Neural crest cell (in vitro differentiated cells): ENCODE measurements at regions not wholly inside any gene's neighbourhood (a gene's known extent, or its start where the extent isn't known, plus 50 kb on each side); places are given as distances from the start of the nearest gene placed in this dataset.

Experiments
- DNase-seq: peaks from one replicate; pipeline ENCODE4 v3.0.0; 2021; ENCODE audit warnings: low read depth, mixed read lengths, low spot score
- H3K27ac Mint-ChIP-seq: one replicate; pipeline ENCODE4 v1.8.0; 2021; ENCODE audit warnings: mild to moderate bottlenecking, mixed read lengths; ENCODE audit not compliant: unreplicated experiment
- H3K27me3 Mint-ChIP-seq: 2 replicates; pipeline ENCODE4 v1.8.0; 2021; ENCODE audit warnings: low read depth, mild to moderate bottlenecking, mixed read lengths
- H3K36me3 Mint-ChIP-seq: 2 replicates; pipeline ENCODE4 v1.8.0; 2021; ENCODE audit warnings: low read depth, mild to moderate bottlenecking, mixed read lengths
- H3K4me1 Mint-ChIP-seq: 2 replicates; pipeline ENCODE4 v1.8.0; 2021; ENCODE audit warnings: mixed read lengths
- H3K4me3 Mint-ChIP-seq: one replicate; pipeline ENCODE4 v1.8.0; 2021; ENCODE audit warnings: mild to moderate bottlenecking, mixed read lengths
- H3K9me3 Mint-ChIP-seq: 2 replicates; pipeline ENCODE4 v1.8.0; 2021; ENCODE audit warnings: mixed read lengths
- TF ChIP-seq, protein P1 (sequence below): fragments of 200-600 bp; sonication (generic); conservative IDR thresholded peaks from 2 replicates; pipeline ENCODE4 v1.5.0; 2021; ENCODE audit warnings: antibody characterized with exemption, mild to moderate bottlenecking

DNA sequence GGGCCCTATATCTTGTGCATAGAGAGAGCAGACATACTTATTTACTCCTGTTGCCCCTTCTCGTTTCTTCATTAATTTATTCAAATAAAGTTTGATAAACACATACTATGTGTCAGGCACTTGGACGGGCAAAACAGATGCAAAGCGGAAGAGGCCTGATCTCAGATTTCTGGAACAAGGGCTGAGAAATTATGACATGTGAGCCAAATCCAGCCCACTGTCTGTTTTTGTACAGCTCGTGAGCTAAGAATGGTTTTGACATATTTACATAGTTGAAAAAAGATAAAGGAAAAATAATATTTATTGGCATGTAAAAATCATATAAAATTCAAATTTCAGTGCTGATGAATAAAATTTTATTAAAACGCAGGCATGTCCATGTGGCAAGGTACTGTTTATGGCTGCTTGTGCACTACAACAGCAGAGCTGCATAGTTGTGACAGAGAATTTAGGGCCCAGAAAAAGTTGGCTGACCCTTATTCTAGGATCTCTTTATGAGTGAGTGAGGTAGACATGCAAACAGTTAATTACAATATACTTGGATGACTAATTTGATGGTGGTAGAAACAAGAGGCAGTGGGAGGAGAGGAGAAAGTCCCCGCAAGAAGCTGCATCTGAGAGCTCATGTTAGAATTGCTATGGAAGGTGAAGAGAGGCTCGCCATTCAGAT is 68.1 kb upstream of the ITPRID1 start:
- Mint-ChIP-seq H3K9me3 (peaks cover 3% of the 10 kb centered on the region), H3K36me3 (no peaks in the 10 kb centered on the region), H3K27me3 (peaks cover 3% of the 10 kb centered on the region), H3K4me3 (no peak overlapping the region), H3K4me1 (peaks cover 4% of the 10 kb centered on the region), H3K27ac (no peak overlapping the region)
- no peak for DNase-seq
- TF ChIP-seq, protein P1, sequence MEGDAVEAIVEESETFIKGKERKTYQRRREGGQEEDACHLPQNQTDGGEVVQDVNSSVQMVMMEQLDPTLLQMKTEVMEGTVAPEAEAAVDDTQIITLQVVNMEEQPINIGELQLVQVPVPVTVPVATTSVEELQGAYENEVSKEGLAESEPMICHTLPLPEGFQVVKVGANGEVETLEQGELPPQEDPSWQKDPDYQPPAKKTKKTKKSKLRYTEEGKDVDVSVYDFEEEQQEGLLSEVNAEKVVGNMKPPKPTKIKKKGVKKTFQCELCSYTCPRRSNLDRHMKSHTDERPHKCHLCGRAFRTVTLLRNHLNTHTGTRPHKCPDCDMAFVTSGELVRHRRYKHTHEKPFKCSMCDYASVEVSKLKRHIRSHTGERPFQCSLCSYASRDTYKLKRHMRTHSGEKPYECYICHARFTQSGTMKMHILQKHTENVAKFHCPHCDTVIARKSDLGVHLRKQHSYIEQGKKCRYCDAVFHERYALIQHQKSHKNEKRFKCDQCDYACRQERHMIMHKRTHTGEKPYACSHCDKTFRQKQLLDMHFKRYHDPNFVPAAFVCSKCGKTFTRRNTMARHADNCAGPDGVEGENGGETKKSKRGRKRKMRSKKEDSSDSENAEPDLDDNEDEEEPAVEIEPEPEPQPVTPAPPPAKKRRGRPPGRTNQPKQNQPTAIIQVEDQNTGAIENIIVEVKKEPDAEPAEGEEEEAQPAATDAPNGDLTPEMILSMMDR, result no peak

DNA sequence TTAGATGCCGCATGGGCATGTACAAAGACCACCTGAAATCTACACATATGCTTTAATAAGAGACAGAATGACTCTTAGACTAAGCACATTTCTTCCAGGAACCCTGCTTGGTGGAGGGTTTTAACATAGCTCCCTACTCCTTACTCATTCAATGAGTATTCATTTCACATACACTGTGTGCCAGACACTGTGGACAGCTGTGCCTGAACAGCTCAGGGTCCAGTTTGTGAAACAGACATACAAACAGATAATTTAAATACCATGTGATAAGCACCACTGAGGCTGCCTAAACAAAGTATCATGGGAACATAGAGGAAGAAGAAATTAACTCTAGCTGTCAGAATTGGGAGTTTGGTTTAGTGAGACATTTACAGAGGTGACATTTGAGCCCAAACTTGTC is 65.2 kb upstream of the ITPRID1 start:
- TF ChIP-seq, protein P1, result no peak
- Mint-ChIP-seq H3K27ac (no peak overlapping the region), H3K9me3 (peaks cover 3% of the 10 kb centered on the region), H3K27me3 (peaks cover 3% of the 10 kb centered on the region), H3K4me3 (no peak overlapping the region), H3K36me3 (no peaks in the 10 kb centered on the region), H3K4me1 (no peaks in the 10 kb centered on the region)
- no peak for DNase-seq

DNA sequence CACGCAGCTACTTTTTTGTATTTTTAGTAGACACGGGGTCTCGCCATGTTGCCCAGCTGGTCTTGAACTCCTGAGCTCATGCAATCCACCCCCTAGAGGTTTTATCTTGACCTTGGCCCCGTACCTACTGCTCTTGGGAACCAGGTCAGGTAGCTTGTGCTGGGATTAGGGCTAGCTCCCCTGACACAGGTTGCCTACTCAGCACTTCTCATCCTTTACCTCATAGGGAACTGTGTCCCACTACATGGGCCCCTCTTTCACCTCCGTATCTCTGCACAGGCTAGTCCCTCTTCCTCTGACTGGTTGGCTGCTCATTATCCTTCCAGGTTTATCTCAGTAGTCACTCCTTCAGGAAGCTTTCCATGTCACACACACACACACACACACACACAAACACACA is 58.0 kb upstream of the ITPRID1 start:
- Mint-ChIP-seq H3K4me3 (no peak overlapping the region), H3K27me3 (no peaks in the 10 kb centered on the region), H3K27ac (no peak overlapping the region), H3K9me3 (no peaks in the 10 kb centered on the region), H3K4me1 (peaks cover 15% of the 10 kb centered on the region), H3K36me3 (no peaks in the 10 kb centered on the region)
- no peak for DNase-seq
- TF ChIP-seq, protein P1, result no peak

DNA sequence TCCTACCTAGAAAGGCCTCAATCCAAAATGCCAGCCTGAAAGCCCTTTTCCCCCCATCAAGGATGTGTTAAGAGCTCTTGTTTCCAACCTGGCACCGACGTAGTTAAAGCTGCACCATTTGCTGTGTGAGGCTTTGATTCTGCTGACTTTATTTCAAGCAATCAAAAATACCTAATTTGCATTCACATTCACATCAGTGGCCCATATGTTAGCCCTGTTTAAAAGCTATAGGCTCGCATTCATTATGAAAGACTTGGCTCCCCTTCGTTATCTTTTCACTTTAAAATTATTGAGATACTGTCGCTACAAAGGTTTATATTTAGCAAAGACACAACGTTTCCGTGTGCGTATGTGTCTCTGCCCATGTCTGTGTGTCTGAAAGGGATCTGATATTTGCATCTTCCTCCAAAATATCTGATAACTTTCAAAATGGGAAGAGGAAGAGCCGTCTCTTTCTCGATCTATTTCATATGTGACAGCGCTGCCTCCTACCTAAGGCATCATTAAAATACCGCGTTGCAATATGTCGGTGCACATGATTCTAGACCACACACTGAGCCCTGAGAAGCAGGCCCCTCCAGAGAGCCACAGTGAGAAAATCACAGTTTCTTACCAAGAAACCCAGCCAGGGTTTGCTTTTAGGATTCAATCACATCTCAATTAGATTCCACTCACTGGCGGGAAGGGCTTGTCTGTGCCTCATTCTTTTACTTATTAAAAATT is 57.1 kb upstream of the ITPRID1 start:
- Mint-ChIP-seq H3K27ac (no peak overlapping the region), H3K4me1 (peaks cover 20% of the 10 kb centered on the region), H3K4me3 (no peak overlapping the region), H3K9me3 (no peaks in the 10 kb centered on the region), H3K36me3 (no peaks in the 10 kb centered on the region), H3K27me3 (no peaks in the 10 kb centered on the region)
- no peak for DNase-seq
- TF ChIP-seq, protein P1, result no peak

DNA sequence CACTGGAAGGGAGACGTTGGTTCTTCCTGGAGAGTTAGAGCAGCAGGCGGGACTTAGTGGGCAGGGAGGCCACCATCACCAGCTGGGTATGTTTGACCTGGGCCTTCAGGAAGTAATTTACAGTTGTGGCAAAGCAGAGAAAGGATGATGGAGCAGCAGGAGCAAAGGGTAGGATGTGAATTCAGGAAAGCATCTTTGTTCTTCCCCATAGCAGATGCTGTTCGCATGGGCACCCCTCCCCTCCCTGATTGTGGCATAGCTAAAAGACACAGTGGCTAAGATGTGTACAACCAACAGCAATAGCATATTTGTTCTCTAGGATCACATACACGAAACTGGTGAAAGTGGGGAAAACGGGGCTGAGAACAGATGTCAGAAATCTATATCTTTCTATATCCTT is 56.3 kb upstream of the ITPRID1 start:
- no peaks in the 10 kb centered on the region for H3K27me3 Mint-ChIP-seq
- H3K27ac Mint-ChIP-seq, result no peak overlapping the region
- H3K4me1 Mint-ChIP-seq, result peaks cover 21% of the 10 kb centered on the region
- TF ChIP-seq, protein P1, result no peak
- DNase-seq, result no peak
- no peaks in the 10 kb centered on the region for H3K36me3 Mint-ChIP-seq
- H3K9me3 Mint-ChIP-seq, result no peaks in the 10 kb centered on the region
- no peak overlapping the region for H3K4me3 Mint-ChIP-seq
